Stimulated activated CD4-positive, alpha-beta T cell treated with anti-CD3 and anti-CD28 coated beads, Interleukin-15, amount 100 ng/mL, for 48 hours (primary cell): ENCODE measurements at regions not wholly inside any gene's neighbourhood (a gene's known extent, or its start where the extent isn't known, plus 50 kb on each side); places are given as distances from the start of the nearest gene placed in this dataset.

Experiments used
- DNase-seq, 2 donors: peaks; one replicate each; pipeline ENCODE4 v3.0.0-alpha.2; 2020; ENCODE audit warnings: low read depth in 2 of 2

DNA sequence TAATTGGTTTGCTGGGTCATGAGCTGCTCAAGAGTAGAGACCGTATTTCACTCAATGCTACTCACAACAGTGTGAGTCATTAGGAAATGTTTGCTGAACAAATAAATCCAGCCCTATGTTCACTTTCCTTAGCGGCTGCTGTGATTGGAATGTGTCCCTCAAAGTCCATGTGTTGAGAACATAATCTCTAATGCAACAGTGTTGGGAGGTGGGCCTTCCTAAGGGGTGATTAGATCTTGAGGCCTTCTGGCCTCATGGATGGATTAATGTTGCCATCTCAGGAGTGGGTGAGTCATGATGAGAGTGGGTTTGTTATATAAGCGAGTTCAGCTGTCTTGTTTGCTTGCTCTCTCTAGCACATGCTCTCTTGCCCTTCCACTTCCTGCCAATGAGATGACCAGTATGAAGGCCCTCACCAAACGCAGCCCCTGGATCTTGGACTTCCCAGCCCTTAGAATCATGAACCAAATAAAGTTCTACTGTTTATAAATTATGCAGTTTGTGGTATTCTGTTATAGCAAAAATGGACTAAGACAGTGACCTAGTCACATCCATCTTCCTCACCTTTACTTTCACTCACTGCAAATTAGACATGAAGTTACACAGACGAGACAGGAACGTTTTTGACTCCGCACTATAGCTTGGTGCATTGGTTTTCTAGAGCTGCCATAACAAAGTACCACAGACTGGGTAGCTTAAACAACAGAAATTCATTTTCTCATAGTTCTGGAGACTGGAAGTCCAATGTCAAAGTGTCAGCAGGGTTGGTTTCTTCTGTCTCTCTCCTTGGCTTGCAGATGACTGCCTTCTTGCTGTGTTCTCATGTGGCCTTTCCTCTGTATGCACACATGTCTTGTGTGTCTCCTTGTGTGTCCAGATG, 50.9 kb upstream of the FAM169A start:
- DNase-seq, result no peak
